ENCODE measurements at regions not wholly inside any gene's neighbourhood (a gene's known extent, or its start where the extent isn't known, plus 50 kb on each side); places are given as distances from the start of the nearest gene placed in this dataset.

GRCh38 chr5:27578279-27578678 is 539.9 kb upstream of the CDH9 start:
- TF ChIP-seq CTCF (IDR thresholded peaks at IDR 0.05) (no peak), POLR2A (IDR thresholded peaks at IDR 0.05; ENCODE audit: low read depth) (no peak), EP300 (IDR thresholded peaks at IDR 0.05) (no peak), POLR2AphosphoS5 (IDR thresholded peaks at IDR 0.05) (no peak)
